GM23338 (cell line): ENCODE measurements at regions not wholly inside any gene's neighbourhood (a gene's known extent, or its start where the extent isn't known, plus 50 kb on each side); places are given as distances from the start of the nearest gene placed in this dataset.
A peak's percentile ranks its signal among the peaks of the same experiment; 100 is the strongest.

Source experiments
- ATAC-seq: fragments of 200-7000 bp; cut with Tn5 transposase; 3 replicates; pipeline ENCODE4 v1.9.1; 2020
- DNase-seq: peaks from one replicate; pipeline ENCODE4 v3.0.0-alpha.2; 2015; ENCODE audit warnings: low spot score
- H2AFZ ChIP-seq: fragments of 200-600 bp; sonication (generic); 2 replicates; pipeline ENCODE4 v1.8.0; 2016; ENCODE audit warnings: antibody characterized with exemption, mild to moderate bottlenecking, moderate library complexity
- H3F3A ChIP-seq: fragments of 200-600 bp; sonication (generic); replicated peaks from 2 replicates; pipeline ENCODE4 v1.8.0; 2017; ENCODE audit warnings: antibody characterized with exemption, mixed run types, low read depth
- H3K27ac ChIP-seq: fragments of 200-600 bp; sonication (generic); 2 replicates; pipeline ENCODE4 v1.6.1; 2016; ENCODE audit warnings: low read depth
- H3K27me3 ChIP-seq: fragments of 200-600 bp; sonication (generic); 2 replicates; pipeline ENCODE4 v1.8.0; 2016; ENCODE audit warnings: mild to moderate bottlenecking, mixed run types, moderate library complexity; ENCODE audit not compliant: insufficient read depth
- H3K36me3 ChIP-seq: fragments of 200-600 bp; sonication (generic); 2 replicates; pipeline ENCODE4 v1.8.0; 2016; ENCODE audit warnings: mild to moderate bottlenecking; ENCODE audit not compliant: insufficient read depth
- H3K4me1 ChIP-seq: fragments of 200-600 bp; sonication (generic); 2 replicates; pipeline ENCODE4 v1.8.0; 2016; ENCODE audit warnings: mild to moderate bottlenecking, moderate library complexity; ENCODE audit not compliant: insufficient read depth
- H3K4me2 ChIP-seq: fragments of 200-600 bp; sonication (generic); 2 replicates; pipeline ENCODE4 v1.7.1; 2017; ENCODE audit warnings: mixed run types
- H3K4me3 ChIP-seq: fragments of 200-600 bp; sonication (generic); 2 replicates; pipeline ENCODE4 v1.6.1; 2016; ENCODE audit warnings: mixed run types
- H3K79me2 ChIP-seq: fragments of 200-600 bp; sonication (generic); replicated peaks from 2 replicates; pipeline ENCODE4 v1.8.0; 2017; ENCODE audit warnings: mild to moderate bottlenecking; ENCODE audit not compliant: insufficient read depth
- H3K9me2 ChIP-seq: fragments of 200-600 bp; sonication (generic); 2 replicates; pipeline ENCODE4 v1.8.0; 2017; ENCODE audit not compliant: insufficient read depth
- H4K20me1 ChIP-seq: fragments of 200-600 bp; sonication (generic); replicated peaks from 2 replicates; pipeline ENCODE4 v1.8.0; 2017; ENCODE audit warnings: mild to moderate bottlenecking; ENCODE audit not compliant: insufficient read depth
- H3K27ac Mint-ChIP-seq: 2 replicates; pipeline ENCODE4 v1.8.0; 2020; ENCODE audit warnings: inconsistent platforms, mild to moderate bottlenecking, moderate library complexity, mixed read lengths
- H3K27me3 Mint-ChIP-seq: 3 replicates; pipeline ENCODE4 v1.8.0; 2022; ENCODE audit warnings: low read depth, mild to moderate bottlenecking, moderate library complexity, mixed read lengths, inconsistent platforms; ENCODE audit not compliant: insufficient read depth, poor library complexity
- H3K36me3 Mint-ChIP-seq: 3 replicates; pipeline ENCODE4 v1.8.0; 2021; ENCODE audit warnings: low read depth, mild to moderate bottlenecking, inconsistent platforms, moderate library complexity, mixed read lengths
- H3K4me1 Mint-ChIP-seq: 3 replicates; pipeline ENCODE4 v1.8.0; 2020; ENCODE audit warnings: mild to moderate bottlenecking, inconsistent platforms, mixed read lengths
- H3K4me3 Mint-ChIP-seq: 3 replicates; pipeline ENCODE4 v1.8.0; 2021; ENCODE audit warnings: moderate library complexity, mild to moderate bottlenecking, inconsistent platforms, mixed read lengths
- H3K9me3 Mint-ChIP-seq: 3 replicates; pipeline ENCODE4 v1.8.0; 2020; ENCODE audit warnings: moderate library complexity, mild to moderate bottlenecking, inconsistent platforms, mixed read lengths
- CREB1 ChIP-seq: fragments of 250-450 bp; sonication (Bioruptor Pico); IDR thresholded peaks from 2 replicates; pipeline ENCODE4 v1.5.0; 2020; ENCODE audit warnings: low read depth, mild to moderate bottlenecking, moderate library complexity
- CTCF ChIP-seq, 2 experiments: fragments of 200-600 bp in 1 of 2; sonication (generic) in 1 of 2; conservative IDR thresholded peaks; 2 replicates each; pipeline versions ENCODE4 v1.5.1 to v1.6.1; 2016 to 2017; ENCODE audit warnings: antibody characterized with exemption in 2 of 2, low read depth in 2 of 2, mild to moderate bottlenecking in 2 of 2, moderate library complexity in 1 of 2
- ETS1 ChIP-seq: IDR thresholded peaks from 2 replicates; pipeline ENCODE4 v1.6.1; 2016; ENCODE audit warnings: antibody characterized with exemption
- EZH2 ChIP-seq: fragments of 200-600 bp; sonication (generic); IDR thresholded peaks from one replicate; pipeline ENCODE4 v1.8.0; 2017; ENCODE audit warnings: antibody characterized with exemption, mild to moderate bottlenecking, low read depth; ENCODE audit not compliant: unreplicated experiment
- EZH2phosphoT487 ChIP-seq: fragments of 200-600 bp; sonication (generic); IDR thresholded peaks from one replicate; pipeline ENCODE4 v1.8.1; 2018; ENCODE audit warnings: antibody characterized with exemption; ENCODE audit not compliant: unreplicated experiment
- JUNB ChIP-seq: IDR thresholded peaks from one replicate; pipeline ENCODE4 v1.6.1; 2016; ENCODE audit warnings: antibody characterized with exemption; ENCODE audit not compliant: unreplicated experiment
- NANOG ChIP-seq: IDR thresholded peaks from 2 replicates; pipeline ENCODE4 v1.6.1; 2016; ENCODE audit warnings: antibody characterized with exemption, borderline replicate concordance
- POLR2AphosphoS5 ChIP-seq: IDR thresholded peaks from 2 replicates; pipeline ENCODE4 v1.6.1; 2016; ENCODE audit warnings: antibody characterized with exemption, low read depth
- REST ChIP-seq: IDR thresholded peaks from one replicate; pipeline ENCODE4 v1.6.1; 2018; ENCODE audit warnings: antibody characterized with exemption; ENCODE audit not compliant: unreplicated experiment
- STAT1 ChIP-seq: IDR thresholded peaks from one replicate; pipeline ENCODE4 v1.6.1; 2016; ENCODE audit warnings: antibody characterized with exemption; ENCODE audit not compliant: unreplicated experiment
- ZNF114 ChIP-seq: fragments of 250-450 bp; sonication (Bioruptor Pico); IDR thresholded peaks from 2 replicates; pipeline ENCODE4 v1.5.0; 2020; ENCODE audit warnings: mild to moderate bottlenecking, moderate library complexity
- ZNF331 ChIP-seq: fragments of 250-450 bp; sonication (Bioruptor Pico); IDR thresholded peaks from 2 replicates; pipeline ENCODE4 v1.5.0; 2020; ENCODE audit warnings: low read depth, mild to moderate bottlenecking, moderate library complexity
- ZNF462 ChIP-seq: fragments of 250-450 bp; sonication (Bioruptor Pico); IDR thresholded peaks from 2 replicates; pipeline ENCODE4 v1.5.0; 2020; ENCODE audit warnings: mild to moderate bottlenecking, moderate library complexity

GRCh38 chr2:8575834-8576423, 105.9 kb upstream of the ID2 start:
- Mint-ChIP-seq H3K4me3 (no peak overlapping the region), H3K27ac (0 out of 2 replicates have a peak overlapping the region, but pooled peaks have one; percentile 3), H3K9me3 (no peaks in the 10 kb centered on the region), H3K36me3 (no peaks in the 10 kb centered on the region), H3K4me1 (peaks cover 56% of the 10 kb centered on the region), H3K27me3 (peaks cover 11% of the 10 kb centered on the region)
- Histone ChIP-seq H4K20me1 (no peaks in the 10 kb centered on the region), H3K4me2 (no peak overlapping the region), H3F3A (no peaks in the 10 kb centered on the region), H3K27me3 (no peaks in the 10 kb centered on the region), H3K4me3 (no peak overlapping the region), H3K36me3 (no peaks in the 10 kb centered on the region), H3K4me1 (0 out of 2 replicates have a peak, but pooled peaks cover 6% of the 10 kb centered on the region), H3K79me2 (no peaks in the 10 kb centered on the region), H3K27ac (no peak overlapping the region), H3K9me2 (no peaks in the 10 kb centered on the region), H2AFZ (no peak overlapping the region)
- TF ChIP-seq CTCF (conservative IDR thresholded peaks at IDR 0.05; ENCODE audit: low read depth in 2 of 2): no peak
- TF ChIP-seq ZNF462 (CRISPR knock-in tag): no peak
- no peak for TF ChIP-seq STAT1
- TF ChIP-seq CREB1 (CRISPR knock-in tag): no peak
- no peak for TF ChIP-seq EZH2
- no peak for TF ChIP-seq EZH2phosphoT487
- no peak for TF ChIP-seq JUNB
- TF ChIP-seq ZNF114 (CRISPR knock-in tag): no peak
- no peak for TF ChIP-seq ETS1
- no peak for TF ChIP-seq NANOG
- TF ChIP-seq POLR2AphosphoS5: no peak
- no peak for TF ChIP-seq ZNF331 (CRISPR knock-in tag)
- no peak for TF ChIP-seq REST
- no peak for ATAC-seq
- DNase-seq: no peak
